ENCODE measurements at regions not wholly inside any gene's neighbourhood (a gene's known extent, or its start where the extent isn't known, plus 50 kb on each side); places are given as distances from the start of the nearest gene placed in this dataset.

DNA sequence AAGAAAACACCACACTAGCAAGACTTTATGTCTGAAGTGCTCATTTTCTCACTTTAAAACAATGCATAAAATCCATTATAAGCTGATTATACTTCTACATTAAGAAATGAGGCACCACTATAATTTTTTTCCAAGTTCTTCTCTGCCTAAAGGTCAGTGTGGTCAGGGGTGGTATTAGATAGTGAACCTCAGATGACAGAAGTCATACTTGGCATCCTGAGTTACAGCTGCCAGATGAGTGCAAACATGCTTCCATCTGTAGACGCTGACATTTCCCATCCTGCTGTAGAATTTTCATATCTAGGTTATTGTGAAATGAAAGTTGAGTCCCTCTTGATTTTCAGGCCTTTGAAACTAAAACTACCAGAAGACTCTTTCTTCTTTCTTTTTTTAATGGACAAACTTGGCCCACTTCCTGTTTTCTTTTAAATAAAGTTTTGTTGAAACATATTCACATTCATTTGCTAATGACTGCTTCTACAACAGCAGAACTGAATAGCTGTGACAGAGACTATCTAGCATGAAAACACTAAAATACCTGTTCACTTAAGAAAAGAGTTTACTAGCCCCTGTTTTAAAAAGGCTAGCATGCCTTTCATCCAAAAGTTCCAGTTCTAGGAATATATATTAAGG, 900.8 kb downstream of the XPNPEP1 start:
- H3K9me3 Mint-ChIP-seq = peaks cover 7% of the 10 kb centered on the region; the same call in 1 of the 2 replicates
- no peak for TF ChIP-seq NFE2L1 (CRISPR knock-in tag; IDR thresholded peaks at IDR 0.05)
- no peak for TF ChIP-seq ZNF512 (CRISPR knock-in tag; IDR thresholded peaks at IDR 0.05; ENCODE audit: borderline replicate concordance)
- TF ChIP-seq ZSCAN18 (CRISPR knock-in tag; IDR thresholded peaks at IDR 0.05) = no peak
- TF ChIP-seq, protein P1, sequence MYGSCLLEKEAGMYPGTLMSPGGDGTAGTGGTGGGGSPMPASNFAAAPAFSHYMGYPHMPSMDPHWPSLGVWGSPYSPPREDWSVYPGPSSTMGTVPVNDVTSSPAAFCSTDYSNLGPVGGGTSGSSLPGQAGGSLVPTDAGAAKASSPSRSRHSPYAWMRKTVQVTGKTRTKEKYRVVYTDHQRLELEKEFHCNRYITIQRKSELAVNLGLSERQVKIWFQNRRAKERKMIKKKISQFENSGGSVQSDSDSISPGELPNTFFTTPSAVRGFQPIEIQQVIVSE (CRISPR knock-in tag; IDR thresholded peaks at IDR 0.05; ENCODE audit: borderline replicate concordance) = no peak
- DNase-seq (ENCODE audit: low spot score) (no peak), ATAC-seq (no peak)
- H3K36me3 Mint-ChIP-seq = no peaks in the 10 kb centered on the region
- H3K4me1 Mint-ChIP-seq = peaks cover 4% of the 10 kb centered on the region
- H3K4me3 Mint-ChIP-seq = no peak overlapping the region
- no peaks in the 10 kb centered on the region for H3K27me3 Mint-ChIP-seq (ENCODE audit: low read depth)
- ChIA-PET CTCF (no interaction called here), POLR2A (no interaction called here)
- H3K27ac Mint-ChIP-seq = no peak overlapping the region

GRCh38 chr10:109019001-109019424, 904.3 kb downstream of the XPNPEP1 start:
- Mint-ChIP-seq H3K4me1 (peaks cover 4% of the 10 kb centered on the region), H3K27ac (no peak overlapping the region), H3K9me3 (0 out of 2 replicates have a peak, but pooled peaks cover 2% of the 10 kb centered on the region), H3K4me3 (no peak overlapping the region), H3K36me3 (no peaks in the 10 kb centered on the region), H3K27me3 (ENCODE audit: low read depth) (no peaks in the 10 kb centered on the region)
- DNase-seq (ENCODE audit: low spot score) (no peak), ATAC-seq (no peak)
- ChIA-PET CTCF (interaction anchor here (0.5 kb wide), 1 partner anchor 1543 kb away, joined by 3 read pairs; no protein-coding TSS in a partner anchor), POLR2A (no interaction called here)
- TF ChIP-seq FOXJ3 (CRISPR knock-in tag; IDR thresholded peaks at IDR 0.05; ENCODE audit: borderline replicate concordance) (no peak), ZNF317 (CRISPR knock-in tag; IDR thresholded peaks at IDR 0.05; ENCODE audit: borderline replicate concordance, low read depth) (no peak), ATF1 (CRISPR knock-in tag; IDR thresholded peaks at IDR 0.05) (no peak), ETV6 (CRISPR knock-in tag; IDR thresholded peaks at IDR 0.05) (no peak)
- TF ChIP-seq, protein P2, sequence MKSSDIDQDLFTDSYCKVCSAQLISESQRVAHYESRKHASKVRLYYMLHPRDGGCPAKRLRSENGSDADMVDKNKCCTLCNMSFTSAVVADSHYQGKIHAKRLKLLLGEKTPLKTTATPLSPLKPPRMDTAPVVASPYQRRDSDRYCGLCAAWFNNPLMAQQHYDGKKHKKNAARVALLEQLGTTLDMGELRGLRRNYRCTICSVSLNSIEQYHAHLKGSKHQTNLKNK (CRISPR knock-in tag; IDR thresholded peaks at IDR 0.05) = no peak
- TF ChIP-seq, protein P3, sequence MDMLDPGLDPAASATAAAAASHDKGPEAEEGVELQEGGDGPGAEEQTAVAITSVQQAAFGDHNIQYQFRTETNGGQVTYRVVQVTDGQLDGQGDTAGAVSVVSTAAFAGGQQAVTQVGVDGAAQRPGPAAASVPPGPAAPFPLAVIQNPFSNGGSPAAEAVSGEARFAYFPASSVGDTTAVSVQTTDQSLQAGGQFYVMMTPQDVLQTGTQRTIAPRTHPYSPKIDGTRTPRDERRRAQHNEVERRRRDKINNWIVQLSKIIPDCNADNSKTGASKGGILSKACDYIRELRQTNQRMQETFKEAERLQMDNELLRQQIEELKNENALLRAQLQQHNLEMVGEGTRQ (CRISPR knock-in tag; IDR thresholded peaks at IDR 0.05) = no peak
- TF ChIP-seq, protein P4, sequence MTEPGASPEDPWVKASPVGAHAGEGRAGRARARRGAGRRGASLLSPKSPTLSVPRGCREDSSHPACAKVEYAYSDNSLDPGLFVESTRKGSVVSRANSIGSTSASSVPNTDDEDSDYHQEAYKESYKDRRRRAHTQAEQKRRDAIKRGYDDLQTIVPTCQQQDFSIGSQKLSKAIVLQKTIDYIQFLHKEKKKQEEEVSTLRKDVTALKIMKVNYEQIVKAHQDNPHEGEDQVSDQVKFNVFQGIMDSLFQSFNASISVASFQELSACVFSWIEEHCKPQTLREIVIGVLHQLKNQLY (CRISPR knock-in tag; IDR thresholded peaks at IDR 0.05) = no peak

- POLR2A ChIA-PET = no interaction called here
- H3K36me3 Mint-ChIP-seq = no peaks in the 10 kb centered on the region
- H3K9me3 Mint-ChIP-seq = no peaks in the 10 kb centered on the region
- no peaks in the 10 kb centered on the region for H3K27me3 Mint-ChIP-seq (ENCODE audit: low read depth)
- TF ChIP-seq ZNF232 (CRISPR knock-in tag; IDR thresholded peaks at IDR 0.05) (no peak), CREM (CRISPR knock-in tag; IDR thresholded peaks at IDR 0.05) (no peak), ZNF671 (CRISPR knock-in tag; IDR thresholded peaks at IDR 0.05) (no peak), PREB (CRISPR knock-in tag; IDR thresholded peaks at IDR 0.05; ENCODE audit: borderline replicate concordance) (no peak), ATF3 (CRISPR knock-in tag; conservative IDR thresholded peaks at IDR 0.05) (no peak), AR (CRISPR knock-in tag; IDR thresholded peaks at IDR 0.05) (no peak), ELF4 (CRISPR knock-in tag; IDR thresholded peaks at IDR 0.05; ENCODE audit: low read depth) (no peak), FOXK1 (CRISPR knock-in tag; IDR thresholded peaks at IDR 0.05) (no peak)
- TF ChIP-seq, protein P5, sequence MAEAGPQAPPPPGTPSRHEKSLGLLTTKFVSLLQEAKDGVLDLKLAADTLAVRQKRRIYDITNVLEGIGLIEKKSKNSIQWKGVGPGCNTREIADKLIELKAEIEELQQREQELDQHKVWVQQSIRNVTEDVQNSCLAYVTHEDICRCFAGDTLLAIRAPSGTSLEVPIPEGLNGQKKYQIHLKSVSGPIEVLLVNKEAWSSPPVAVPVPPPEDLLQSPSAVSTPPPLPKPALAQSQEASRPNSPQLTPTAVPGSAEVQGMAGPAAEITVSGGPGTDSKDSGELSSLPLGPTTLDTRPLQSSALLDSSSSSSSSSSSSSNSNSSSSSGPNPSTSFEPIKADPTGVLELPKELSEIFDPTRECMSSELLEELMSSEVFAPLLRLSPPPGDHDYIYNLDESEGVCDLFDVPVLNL (CRISPR knock-in tag; IDR thresholded peaks at IDR 0.05; ENCODE audit: borderline replicate concordance, low read depth) = no peak
- no peak overlapping the region for H3K4me3 Mint-ChIP-seq
- no peaks in the 10 kb centered on the region for H3K4me1 Mint-ChIP-seq
- ATAC-seq (no peak), DNase-seq (ENCODE audit: low spot score) (no peak)
- H3K27ac Mint-ChIP-seq = no peak overlapping the region
- CTCF ChIA-PET = no interaction called here
These were observed 915.8 kb downstream of the XPNPEP1 start for GRCh38 chr10:109007514-109007913.

All from WTC11 (cell line).